Stimulated activated CD8-positive, alpha-beta memory T cell treated with anti-CD3 and anti-CD28 coated beads, Interleukin-4, amount 100 ng/mL, for 24 hours (primary cell): ENCODE measurements at regions not wholly inside any gene's neighbourhood (a gene's known extent, or its start where the extent isn't known, plus 50 kb on each side); places are given as distances from the start of the nearest gene placed in this dataset.

ENCODE experiments used
- DNase-seq: peaks from one replicate; pipeline ENCODE4 v3.0.0-alpha.2; 2020; ENCODE audit warnings: low read depth

GRCh38 chr12:82174383-82174782 is 183.8 kb downstream of the CCDC59 start:
- no peak for DNase-seq

GRCh38 chr12:82149045-82149444 is 209.1 kb downstream of the CCDC59 start:
- DNase-seq: no peak

DNA sequence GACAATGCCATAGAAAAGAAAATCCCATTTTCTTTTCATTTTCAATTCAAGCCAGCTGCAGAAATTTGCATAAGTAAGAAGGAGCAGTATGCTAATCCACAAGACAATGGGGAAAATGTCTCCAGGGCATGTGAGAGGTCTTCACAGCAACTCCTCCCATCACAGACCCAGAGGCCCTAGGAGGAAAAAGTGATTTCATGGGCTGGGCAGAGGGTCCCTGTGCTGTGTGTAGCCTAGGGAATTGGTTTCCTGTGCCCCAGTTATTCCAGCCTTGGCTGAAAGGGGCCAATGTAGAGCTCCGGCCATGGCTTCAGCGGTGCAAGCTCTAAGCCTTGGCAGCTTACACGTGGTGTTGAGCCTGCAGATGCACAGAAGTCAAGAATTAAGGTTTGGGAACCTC is 211.4 kb downstream of the CCDC59 start:
- DNase-seq: no peak

- DNase-seq: no peak
These were observed 213.7 kb downstream of the CCDC59 start for GRCh38 chr12:82144505-82144904.

DNA sequence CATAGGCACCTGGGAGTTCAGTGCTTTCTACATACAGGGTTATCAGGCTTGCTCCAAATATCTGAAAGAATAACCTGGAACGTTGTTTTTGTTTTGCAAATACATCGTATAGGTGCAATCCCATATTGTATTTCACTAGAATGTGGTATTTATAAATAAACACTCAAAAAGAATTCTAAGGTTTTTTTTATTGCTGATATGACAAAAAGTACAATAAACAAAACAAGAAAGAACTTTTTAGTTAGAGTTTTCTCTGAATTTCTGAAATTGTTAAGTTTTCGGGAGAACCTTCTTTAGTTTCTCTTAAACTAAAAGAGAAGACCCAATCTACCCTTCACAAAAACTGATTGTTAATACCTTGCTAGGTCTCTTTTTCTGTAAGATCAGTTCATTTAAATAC is 225.8 kb downstream of the CCDC59 start:
- no peak for DNase-seq

DNA sequence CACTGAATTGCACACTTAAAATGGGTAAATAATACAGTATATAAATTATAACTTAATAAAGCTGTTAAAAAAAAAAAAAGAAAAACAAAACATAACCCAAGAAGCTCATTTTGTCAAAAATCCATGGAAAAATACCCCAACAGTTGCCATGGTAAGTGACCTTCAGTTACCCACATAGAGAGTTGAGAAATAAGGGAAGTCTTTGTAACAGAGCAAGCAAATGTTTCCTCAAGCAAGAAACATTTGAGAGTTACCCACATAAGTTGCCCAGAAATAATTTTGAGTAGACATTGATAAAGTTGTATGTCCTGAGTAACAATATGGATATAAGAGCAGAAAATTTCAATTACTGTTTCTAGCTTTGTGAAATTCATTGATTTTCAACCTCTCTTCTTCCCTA is 227.4 kb downstream of the CCDC59 start:
- DNase-seq: no peak

- DNase-seq: no peak
These were observed 233.3 kb downstream of the CCDC59 start for GRCh38 chr12:82124711-82125380.

- DNase-seq: no peak
These were observed 236.6 kb downstream of the CCDC59 start for GRCh38 chr12:82121545-82121944.

GRCh38 chr12:82120901-82121300 is 237.3 kb downstream of the CCDC59 start:
- DNase-seq: no peak

GRCh38 chr12:82109243-82109642 is 248.9 kb downstream of the CCDC59 start:
- DNase-seq: no peak

- no peak for DNase-seq
These were observed 249.6 kb downstream of the CCDC59 start for GRCh38 chr12:82108615-82109014.

GRCh38 chr12:82099216-82099615 is 259.0 kb downstream of the CCDC59 start:
- no peak for DNase-seq

- no peak for DNase-seq
These were observed 260.3 kb downstream of the CCDC59 start for GRCh38 chr12:82097877-82098276.

DNA sequence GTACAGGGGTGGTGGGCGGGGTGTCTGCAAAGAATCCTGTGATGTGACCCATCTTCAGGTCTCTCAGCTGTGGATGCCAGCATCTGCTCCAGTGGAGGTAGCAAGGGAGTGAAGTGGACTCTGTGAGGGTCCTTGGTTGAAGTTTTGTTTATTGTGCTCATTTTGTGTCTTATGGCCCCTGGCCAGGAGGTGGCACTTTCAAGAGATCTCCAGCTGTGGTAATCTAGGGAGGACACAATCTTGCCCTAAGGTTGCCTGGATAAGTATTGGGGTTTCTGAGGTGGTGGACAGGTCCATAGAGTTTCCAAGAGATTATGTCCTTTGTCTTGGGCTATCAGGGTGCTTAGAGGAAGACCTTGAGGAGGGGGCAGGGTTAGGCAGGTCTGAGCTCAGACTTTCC is 260.7 kb downstream of the CCDC59 start:
- DNase-seq: no peak

DNA sequence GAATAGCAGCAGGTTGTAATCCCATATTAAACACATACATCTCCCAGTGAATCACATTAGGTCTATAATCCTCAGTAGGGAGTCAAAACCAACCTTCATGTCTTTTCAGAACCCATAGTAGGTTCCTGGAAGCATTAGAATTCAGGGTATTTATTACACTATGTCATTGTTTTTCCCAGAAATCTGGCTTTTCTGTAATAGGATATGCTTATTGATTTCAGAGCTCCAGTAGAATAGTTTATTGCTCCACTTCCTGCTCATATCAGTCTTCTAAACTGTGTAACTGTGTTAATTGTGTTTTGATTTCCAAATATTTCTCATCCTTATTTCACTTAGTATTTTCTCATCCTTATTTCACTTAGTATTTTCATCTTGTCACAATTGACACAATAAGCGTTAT is 268.0 kb downstream of the CCDC59 start:
- no peak for DNase-seq

DNA sequence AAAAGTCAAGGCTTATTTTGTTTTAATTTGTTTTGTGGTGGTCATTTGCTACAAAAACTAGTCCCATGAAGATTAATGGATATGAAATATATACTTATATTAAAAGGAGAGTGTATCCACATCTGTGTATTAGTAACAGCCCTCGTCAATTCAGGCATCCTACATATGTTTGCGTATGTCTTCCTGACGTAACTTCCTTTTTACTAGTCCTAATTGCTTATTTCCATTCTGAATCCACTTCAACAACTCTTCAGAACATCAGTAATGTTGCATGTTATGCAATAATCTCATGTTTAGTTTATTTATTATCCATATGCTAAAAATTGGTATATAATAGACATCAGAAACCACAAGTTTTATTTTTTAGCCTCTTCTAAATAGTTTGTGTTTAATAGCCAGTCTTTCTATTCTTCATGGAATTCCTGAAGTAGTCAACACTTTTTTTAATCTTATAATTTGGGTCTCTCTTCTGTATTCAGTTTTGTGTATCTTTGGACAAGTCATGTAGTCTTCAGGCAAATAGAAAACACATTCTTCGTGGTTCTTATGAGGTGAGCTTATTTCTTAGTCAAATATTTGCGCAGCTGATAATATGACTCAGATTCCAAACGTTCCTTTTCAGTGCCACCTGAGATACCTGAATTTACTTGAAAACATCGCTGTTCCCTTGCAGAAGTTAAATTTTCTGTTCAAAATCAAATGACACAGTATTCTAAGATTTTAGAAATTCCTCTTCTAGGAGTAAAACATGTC is 268.6 kb downstream of the CCDC59 start:
- no peak for DNase-seq

DNA sequence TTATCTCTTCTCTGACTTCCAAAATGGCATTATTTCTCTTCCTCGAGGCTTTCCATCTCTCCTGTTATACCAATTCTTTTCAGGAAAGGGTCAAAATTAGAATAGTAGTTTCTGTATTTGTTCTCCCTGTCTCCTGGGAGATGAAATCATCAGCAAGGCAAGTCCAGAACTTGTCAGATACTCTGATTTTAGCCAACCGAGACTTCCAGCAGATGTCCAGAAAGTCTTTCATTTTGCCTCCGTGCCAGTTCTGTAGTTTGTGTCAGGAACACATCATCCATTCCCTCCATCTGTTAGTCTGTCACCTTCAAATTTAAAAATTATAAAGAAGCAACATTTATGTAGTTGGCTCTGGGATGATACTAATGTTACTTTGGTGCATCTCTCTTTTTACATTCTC is 275.7 kb downstream of the CCDC59 start:
- no peak for DNase-seq

- no peak for DNase-seq
These were observed 288.2 kb downstream of the CCDC59 start for GRCh38 chr12:82069931-82070514.

DNA sequence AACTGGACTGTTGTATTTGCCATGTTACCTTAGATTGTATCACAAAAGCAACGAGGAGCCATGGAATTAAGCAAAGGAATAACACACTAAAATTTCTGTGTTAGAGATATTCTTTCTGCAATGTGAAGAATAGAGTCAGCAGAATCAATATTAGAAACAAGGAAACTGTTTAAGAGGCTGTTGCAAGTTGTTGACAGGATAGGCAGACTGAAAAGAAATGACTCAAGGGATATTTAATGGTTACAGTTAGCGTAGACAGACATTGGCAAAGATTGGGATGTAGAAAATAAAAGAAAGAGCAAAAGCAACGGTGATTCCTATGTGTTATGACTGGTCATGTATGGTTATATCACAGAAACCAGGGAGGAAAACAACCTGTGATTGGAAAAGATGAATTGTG is 299.0 kb upstream of the PPFIA2 start:
- no peak for DNase-seq

DNA sequence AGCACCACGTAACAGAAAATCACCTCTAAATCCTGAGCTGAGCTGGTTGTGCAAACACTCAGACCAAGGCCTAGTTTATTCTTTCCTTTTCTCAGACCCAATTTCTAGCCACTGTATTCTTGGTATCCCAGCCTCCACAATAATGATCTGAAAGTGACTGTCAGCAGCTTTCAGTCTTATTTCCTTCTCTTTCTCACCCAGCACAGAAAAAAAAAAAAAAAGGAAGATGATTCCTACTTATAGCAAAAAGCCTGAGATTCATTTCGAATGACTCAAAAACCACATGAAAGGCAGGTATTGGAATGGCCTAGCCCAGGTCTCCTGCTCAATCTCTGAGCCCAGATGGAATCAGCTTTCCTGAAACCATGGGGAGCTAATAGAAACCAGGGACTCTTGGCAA is 298.6 kb upstream of the PPFIA2 start:
- no peak for DNase-seq

DNA sequence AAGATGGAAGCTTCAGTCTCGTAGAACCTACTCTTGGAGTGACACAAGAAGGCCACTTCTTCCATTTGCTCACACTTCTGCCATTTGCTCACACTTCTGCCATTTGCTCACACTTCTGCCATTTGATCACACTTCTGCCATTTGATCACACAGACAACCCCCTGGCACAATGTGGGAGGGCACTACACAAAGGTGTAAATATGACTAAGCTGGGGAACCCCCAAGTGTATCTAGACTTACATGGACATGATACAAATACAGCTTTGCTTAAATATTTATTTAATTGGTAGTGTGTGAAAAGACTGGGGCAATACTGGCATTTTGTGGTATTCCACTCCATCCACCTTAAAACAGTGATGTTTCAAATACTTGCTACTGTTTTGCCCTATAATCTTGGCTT is 296.2 kb upstream of the PPFIA2 start:
- DNase-seq: no peak

DNA sequence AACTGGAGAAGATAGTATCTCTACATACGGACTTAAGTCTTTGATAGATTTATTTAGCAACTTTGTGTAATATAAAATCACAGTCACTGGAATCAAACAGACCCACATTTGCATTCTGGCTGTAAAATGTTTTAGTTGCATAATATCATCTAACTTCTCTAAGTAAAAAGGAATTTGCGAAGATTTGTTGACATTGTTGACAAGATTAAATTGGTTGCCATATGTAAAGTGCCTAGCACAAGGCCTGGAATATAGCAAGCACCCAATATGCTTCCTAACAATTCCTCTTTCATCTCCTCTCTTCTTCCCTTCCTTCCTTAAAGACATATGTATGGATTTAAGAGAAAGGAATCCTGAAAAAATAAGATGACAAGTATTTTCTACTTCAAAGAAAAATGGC is 295.4 kb upstream of the PPFIA2 start:
- no peak for DNase-seq

GRCh38 chr12:82047446-82047845 is 288.3 kb upstream of the PPFIA2 start:
- no peak for DNase-seq
